ENCODE measurements at regions not wholly inside any gene's neighbourhood (a gene's known extent, or its start where the extent isn't known, plus 50 kb on each side); places are given as distances from the start of the nearest gene placed in this dataset.

DNA sequence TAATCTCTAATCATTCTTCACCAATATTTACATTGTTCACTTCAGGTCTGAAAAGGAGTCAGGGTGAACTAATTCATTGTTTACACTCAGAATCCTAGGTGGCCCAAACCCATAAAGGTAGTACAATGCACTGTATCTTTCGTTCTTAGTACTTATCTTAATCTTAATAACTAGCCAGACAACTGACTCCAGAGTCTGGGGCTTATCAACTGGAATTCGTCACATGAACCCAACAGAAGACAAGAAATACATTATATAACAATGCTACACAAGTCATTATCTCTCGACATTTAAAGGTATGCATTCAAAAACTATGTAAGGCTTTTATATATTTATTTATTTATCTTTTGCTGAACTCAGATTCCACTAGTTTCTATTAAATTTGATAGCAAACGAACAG lies 125.9 kb upstream of the ESRRG start:
- TF ChIP-seq TAF1 (IDR thresholded peaks at IDR 0.05; ENCODE audit: borderline replicate concordance, insufficient read depth, low read length) (no peak), POLR2AphosphoS5 (IDR thresholded peaks at IDR 0.05; ENCODE audit: low read depth, low read length) (no peak), SIN3A (IDR thresholded peaks at IDR 0.05; ENCODE audit: borderline replicate concordance, insufficient read depth, low read length) (no peak), FOXP2 (optimal IDR thresholded peaks at IDR 0.05; ENCODE audit: borderline replicate concordance, extremely low read depth, extremely low read length, insufficient read depth) (no peak)
- TF ChIP-seq, protein P1, sequence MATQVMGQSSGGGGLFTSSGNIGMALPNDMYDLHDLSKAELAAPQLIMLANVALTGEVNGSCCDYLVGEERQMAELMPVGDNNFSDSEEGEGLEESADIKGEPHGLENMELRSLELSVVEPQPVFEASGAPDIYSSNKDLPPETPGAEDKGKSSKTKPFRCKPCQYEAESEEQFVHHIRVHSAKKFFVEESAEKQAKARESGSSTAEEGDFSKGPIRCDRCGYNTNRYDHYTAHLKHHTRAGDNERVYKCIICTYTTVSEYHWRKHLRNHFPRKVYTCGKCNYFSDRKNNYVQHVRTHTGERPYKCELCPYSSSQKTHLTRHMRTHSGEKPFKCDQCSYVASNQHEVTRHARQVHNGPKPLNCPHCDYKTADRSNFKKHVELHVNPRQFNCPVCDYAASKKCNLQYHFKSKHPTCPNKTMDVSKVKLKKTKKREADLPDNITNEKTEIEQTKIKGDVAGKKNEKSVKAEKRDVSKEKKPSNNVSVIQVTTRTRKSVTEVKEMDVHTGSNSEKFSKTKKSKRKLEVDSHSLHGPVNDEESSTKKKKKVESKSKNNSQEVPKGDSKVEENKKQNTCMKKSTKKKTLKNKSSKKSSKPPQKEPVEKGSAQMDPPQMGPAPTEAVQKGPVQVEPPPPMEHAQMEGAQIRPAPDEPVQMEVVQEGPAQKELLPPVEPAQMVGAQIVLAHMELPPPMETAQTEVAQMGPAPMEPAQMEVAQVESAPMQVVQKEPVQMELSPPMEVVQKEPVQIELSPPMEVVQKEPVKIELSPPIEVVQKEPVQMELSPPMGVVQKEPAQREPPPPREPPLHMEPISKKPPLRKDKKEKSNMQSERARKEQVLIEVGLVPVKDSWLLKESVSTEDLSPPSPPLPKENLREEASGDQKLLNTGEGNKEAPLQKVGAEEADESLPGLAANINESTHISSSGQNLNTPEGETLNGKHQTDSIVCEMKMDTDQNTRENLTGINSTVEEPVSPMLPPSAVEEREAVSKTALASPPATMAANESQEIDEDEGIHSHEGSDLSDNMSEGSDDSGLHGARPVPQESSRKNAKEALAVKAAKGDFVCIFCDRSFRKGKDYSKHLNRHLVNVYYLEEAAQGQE (IDR thresholded peaks at IDR 0.05; ENCODE audit: insufficient read depth in 1 of 2, low read depth in 2 of 2, low read length in 2 of 2) = no peak

DNA sequence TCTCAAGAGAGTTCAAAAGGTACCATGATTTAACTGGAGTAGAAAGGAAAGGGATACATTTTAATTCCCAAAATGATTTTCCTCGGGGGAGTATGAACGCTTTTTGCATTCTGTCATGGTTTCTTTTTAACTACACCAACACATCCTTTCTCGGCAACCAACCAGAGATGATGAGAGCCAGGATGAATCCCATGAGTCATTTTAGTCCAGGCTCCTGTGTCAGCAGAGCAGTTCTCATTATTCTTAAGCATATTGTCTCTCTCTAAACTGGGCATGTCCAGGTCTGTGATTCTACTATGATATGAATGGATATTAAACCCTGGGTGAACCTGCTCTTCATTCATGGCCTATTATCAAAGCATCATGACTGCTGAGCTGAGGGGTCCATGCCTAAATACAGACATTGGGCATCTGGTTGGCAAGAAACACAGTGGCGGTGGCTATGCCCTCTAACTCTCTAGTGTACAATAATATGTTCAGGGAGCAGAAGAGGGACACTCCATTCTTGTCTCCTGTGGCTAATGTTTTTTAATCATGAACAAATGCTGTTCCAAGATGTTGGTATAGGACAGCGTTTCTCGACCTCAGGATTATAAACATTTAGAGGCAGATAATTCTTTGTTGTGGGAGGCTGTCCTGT lies 124.3 kb upstream of the ESRRG start:
- TF ChIP-seq SIN3A (IDR thresholded peaks at IDR 0.05; ENCODE audit: borderline replicate concordance, insufficient read depth, low read length) (no peak), FOXP2 (optimal IDR thresholded peaks at IDR 0.05; ENCODE audit: borderline replicate concordance, extremely low read depth, extremely low read length, insufficient read depth) (no peak), POLR2AphosphoS5 (IDR thresholded peaks at IDR 0.05; ENCODE audit: low read depth, low read length) (no peak), TAF1 (IDR thresholded peaks at IDR 0.05; ENCODE audit: borderline replicate concordance, insufficient read depth, low read length) (no peak)
- TF ChIP-seq, protein P1 (IDR thresholded peaks at IDR 0.05; ENCODE audit: insufficient read depth in 1 of 2, low read depth in 2 of 2, low read length in 2 of 2) = no peak

DNA sequence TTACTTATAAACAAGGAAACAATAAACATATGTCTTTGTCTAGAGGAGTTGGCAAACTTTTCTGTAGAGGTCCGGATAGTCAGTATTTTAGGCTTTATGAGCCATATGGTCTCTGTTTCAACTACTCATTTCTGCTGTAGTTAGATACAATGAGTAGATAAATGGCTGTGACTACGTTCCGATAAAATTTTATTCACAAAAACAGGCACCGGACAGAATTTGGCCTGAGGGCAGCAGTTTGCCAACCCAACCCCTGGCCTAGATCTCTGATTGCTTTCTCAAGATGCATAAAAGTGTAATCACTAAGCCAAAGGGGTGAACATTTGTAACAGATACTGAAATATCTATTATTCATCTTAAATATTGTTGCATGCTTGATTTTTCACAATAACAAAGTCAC lies 123.1 kb upstream of the ESRRG start:
- TF ChIP-seq FOXP2 (optimal IDR thresholded peaks at IDR 0.05; ENCODE audit: borderline replicate concordance, extremely low read depth, extremely low read length, insufficient read depth) (no peak), SIN3A (IDR thresholded peaks at IDR 0.05; ENCODE audit: borderline replicate concordance, insufficient read depth, low read length) (no peak), TAF1 (IDR thresholded peaks at IDR 0.05; ENCODE audit: borderline replicate concordance, insufficient read depth, low read length) (no peak), POLR2AphosphoS5 (IDR thresholded peaks at IDR 0.05; ENCODE audit: low read depth, low read length) (no peak)
- TF ChIP-seq, protein P1 (IDR thresholded peaks at IDR 0.05; ENCODE audit: insufficient read depth in 1 of 2, low read depth in 2 of 2, low read length in 2 of 2) = no peak

DNA sequence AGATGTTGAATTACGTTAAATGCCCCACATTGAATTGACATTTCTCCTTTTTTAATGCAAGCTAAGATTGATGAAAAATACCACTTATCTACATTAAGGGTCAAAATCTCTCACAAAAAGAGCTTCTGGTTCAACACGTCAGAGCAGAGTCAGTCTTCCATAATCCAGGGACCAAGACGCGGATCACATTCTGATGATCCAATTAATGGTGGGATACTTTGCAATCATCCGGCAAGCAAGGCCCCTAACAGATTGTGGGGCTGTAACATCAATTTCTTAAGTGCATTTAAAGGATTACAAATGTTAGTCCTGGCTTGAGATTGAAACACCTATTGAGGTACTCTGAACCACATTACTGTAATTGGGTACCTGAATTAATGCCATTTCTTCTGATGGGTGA lies 120.2 kb upstream of the ESRRG start:
- TF ChIP-seq, protein P1 (IDR thresholded peaks at IDR 0.05; ENCODE audit: insufficient read depth in 1 of 2, low read depth in 2 of 2, low read length in 2 of 2) = no peak

DNA sequence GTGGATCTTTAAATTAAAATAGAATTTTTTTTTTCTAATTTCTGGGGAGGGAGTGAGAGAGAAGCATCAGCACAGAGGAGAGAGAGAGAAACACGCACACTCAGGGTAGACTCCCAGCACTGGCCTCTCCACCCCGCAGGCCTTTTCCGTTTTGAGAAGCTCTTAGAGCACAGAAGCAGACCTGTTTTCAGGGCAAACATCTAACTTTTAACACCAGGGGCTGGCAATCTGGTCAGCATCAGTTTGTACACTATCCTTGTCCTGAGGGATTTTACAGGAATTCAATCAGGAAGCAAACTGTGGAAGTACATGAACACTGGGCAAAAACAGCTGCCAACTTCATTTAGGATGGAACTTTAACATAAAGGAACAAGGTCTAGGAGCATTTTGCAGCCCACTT lies 117.9 kb upstream of the ESRRG start:
- TF ChIP-seq POLR2AphosphoS5 (IDR thresholded peaks at IDR 0.05; ENCODE audit: low read depth, low read length) (no peak), TAF1 (IDR thresholded peaks at IDR 0.05; ENCODE audit: borderline replicate concordance, insufficient read depth, low read length) (no peak), SIN3A (IDR thresholded peaks at IDR 0.05; ENCODE audit: borderline replicate concordance, insufficient read depth, low read length) (no peak), FOXP2 (optimal IDR thresholded peaks at IDR 0.05; ENCODE audit: borderline replicate concordance, extremely low read depth, extremely low read length, insufficient read depth) (no peak)
- TF ChIP-seq, protein P1 (IDR thresholded peaks at IDR 0.05; ENCODE audit: insufficient read depth in 1 of 2, low read depth in 2 of 2, low read length in 2 of 2) = no peak

All from PFSK-1 (cell line).